GM12874 (cell line): ENCODE measurements at regions not wholly inside any gene's neighbourhood (a gene's known extent, or its start where the extent isn't known, plus 50 kb on each side); places are given as distances from the start of the nearest gene placed in this dataset.

ENCODE experiments used
- CTCF ChIP-seq: IDR thresholded peaks from 2 replicates; pipeline ENCODE4 v1.5.1; 2011; ENCODE audit warnings: low read depth, mild to moderate bottlenecking, control low read depth, low read length, moderate library complexity; ENCODE audit not compliant: insufficient read depth

GRCh38 chr9:26375448-26375847, 517.2 kb downstream of the CAAP1 start:
- TF ChIP-seq CTCF: no peak

- no peak for TF ChIP-seq CTCF
These were observed 519.0 kb downstream of the CAAP1 start for GRCh38 chr9:26373616-26374015.

- TF ChIP-seq CTCF: no peak
These were observed 521.4 kb downstream of the CAAP1 start for GRCh38 chr9:26371236-26371635.

- TF ChIP-seq CTCF: no peak
These were observed 523.5 kb downstream of the CAAP1 start for GRCh38 chr9:26369093-26369492.

- TF ChIP-seq CTCF: no peak
These were observed 524.4 kb downstream of the CAAP1 start for GRCh38 chr9:26368241-26368640.

- no peak for TF ChIP-seq CTCF
These were observed 531.6 kb downstream of the CAAP1 start for GRCh38 chr9:26361010-26361409.

GRCh38 chr9:26358836-26359235, 533.8 kb downstream of the CAAP1 start:
- TF ChIP-seq CTCF: no peak
